Neural cell (in vitro differentiated cells): ENCODE measurements at regions not wholly inside any gene's neighbourhood (a gene's known extent, or its start where the extent isn't known, plus 50 kb on each side); places are given as distances from the start of the nearest gene placed in this dataset.

ENCODE experiments used
- EP300 ChIP-seq: fragments of 450-650 bp; conservative IDR thresholded peaks from 2 replicates; pipeline ENCODE4 v1.6.1; 2014; ENCODE audit warnings: antibody characterized with exemption, mild to moderate bottlenecking, moderate library complexity; ENCODE audit not compliant: poor library complexity, severe bottlenecking
- EZH2 ChIP-seq: fragments of 200-600, 300-800 bp; shearing (Covaris generic), sonication (generic); IDR thresholded peaks from 2 replicates; pipeline ENCODE4 v1.6.1; 2014; ENCODE audit warnings: antibody characterized with exemption, low read length, borderline replicate concordance, mild to moderate bottlenecking; ENCODE audit not compliant: insufficient read depth, poor library complexity, severe bottlenecking
- POLR2AphosphoS5 ChIP-seq: IDR thresholded peaks from 2 replicates; pipeline ENCODE4 v1.6.1; 2012
- RAD21 ChIP-seq: fragments of 450-650 bp; conservative IDR thresholded peaks from 2 replicates; pipeline ENCODE4 v1.6.1; 2014; ENCODE audit warnings: antibody characterized with exemption, mild to moderate bottlenecking, moderate library complexity
- TF ChIP-seq, protein P1 (sequence below): fragments of 450-650 bp; IDR thresholded peaks from 2 replicates; pipeline ENCODE4 v1.5.1; 2014; ENCODE audit warnings: antibody characterized with exemption, mild to moderate bottlenecking, moderate library complexity; ENCODE audit not compliant: poor library complexity, severe bottlenecking

DNA sequence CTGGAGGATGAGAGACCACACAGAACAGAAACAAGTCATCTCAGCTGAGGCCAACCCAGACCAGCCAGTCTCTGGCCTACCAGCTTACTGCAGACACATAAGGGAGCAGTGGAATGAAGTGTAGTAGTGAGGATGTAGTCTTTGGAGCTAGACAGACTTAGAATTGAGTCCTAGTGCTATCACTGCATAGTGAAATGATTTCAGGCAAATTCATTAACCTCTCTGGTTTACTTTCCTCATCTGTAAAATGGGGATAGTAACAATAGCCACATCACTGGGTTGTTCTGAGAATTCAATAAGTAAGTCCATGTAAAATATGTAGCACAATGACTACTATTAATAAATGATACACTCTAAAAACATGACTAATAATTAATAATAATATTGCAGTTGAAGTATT is 383.8 kb downstream of the DLEU7 start:
- TF ChIP-seq EP300: no peak
- TF ChIP-seq, protein P1, sequence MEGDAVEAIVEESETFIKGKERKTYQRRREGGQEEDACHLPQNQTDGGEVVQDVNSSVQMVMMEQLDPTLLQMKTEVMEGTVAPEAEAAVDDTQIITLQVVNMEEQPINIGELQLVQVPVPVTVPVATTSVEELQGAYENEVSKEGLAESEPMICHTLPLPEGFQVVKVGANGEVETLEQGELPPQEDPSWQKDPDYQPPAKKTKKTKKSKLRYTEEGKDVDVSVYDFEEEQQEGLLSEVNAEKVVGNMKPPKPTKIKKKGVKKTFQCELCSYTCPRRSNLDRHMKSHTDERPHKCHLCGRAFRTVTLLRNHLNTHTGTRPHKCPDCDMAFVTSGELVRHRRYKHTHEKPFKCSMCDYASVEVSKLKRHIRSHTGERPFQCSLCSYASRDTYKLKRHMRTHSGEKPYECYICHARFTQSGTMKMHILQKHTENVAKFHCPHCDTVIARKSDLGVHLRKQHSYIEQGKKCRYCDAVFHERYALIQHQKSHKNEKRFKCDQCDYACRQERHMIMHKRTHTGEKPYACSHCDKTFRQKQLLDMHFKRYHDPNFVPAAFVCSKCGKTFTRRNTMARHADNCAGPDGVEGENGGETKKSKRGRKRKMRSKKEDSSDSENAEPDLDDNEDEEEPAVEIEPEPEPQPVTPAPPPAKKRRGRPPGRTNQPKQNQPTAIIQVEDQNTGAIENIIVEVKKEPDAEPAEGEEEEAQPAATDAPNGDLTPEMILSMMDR: no peak
- TF ChIP-seq POLR2AphosphoS5: no peak
- TF ChIP-seq EZH2: no peak
- TF ChIP-seq RAD21: no peak
